ENCODE measurements at regions not wholly inside any gene's neighbourhood (a gene's known extent, or its start where the extent isn't known, plus 50 kb on each side); places are given as distances from the start of the nearest gene placed in this dataset.

DNA sequence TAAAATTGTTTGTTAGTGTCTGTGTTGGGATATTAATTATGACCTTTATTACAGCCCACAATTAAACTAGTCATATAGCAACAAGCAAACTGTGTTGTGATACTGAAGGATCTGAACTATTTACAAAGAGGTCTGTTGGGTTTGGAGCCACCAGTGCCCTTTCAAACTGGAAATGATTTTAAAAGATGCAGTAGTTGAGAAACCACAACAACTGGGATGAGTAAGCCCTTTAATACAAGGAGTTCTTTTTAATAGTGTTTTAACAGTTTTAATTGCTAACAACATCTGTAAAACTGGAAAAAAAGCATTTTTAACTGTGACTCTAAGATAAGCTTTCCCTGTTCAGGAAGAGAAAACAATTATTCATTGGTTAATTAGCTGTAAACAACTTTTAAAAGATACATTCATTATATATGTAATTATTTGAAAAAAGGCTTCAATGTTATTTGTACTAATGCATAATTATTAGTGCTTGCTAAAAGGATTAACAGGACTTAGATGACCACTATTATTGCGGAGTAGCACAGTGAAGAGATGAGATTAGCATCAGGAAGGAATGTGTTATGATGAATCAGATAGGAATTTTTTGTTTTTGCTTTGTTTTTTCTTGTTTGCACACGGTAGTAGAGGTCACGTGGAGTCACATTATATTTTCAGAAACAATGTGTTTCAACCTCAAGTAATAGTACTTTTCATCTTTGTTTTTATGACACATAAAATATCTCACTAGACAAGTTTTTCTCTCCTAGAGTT, 392.7 kb upstream of the FANCL start:
- TF ChIP-seq CTCF (IDR thresholded peaks at IDR 0.05; ENCODE audit: low read depth, low read length) (no peak), EZH2phosphoT487 (IDR thresholded peaks at IDR 0.05; ENCODE audit: low read depth) (no peak)

Data from OCI-LY3 (cell line).